ENCODE measurements at regions not wholly inside any gene's neighbourhood (a gene's known extent, or its start where the extent isn't known, plus 50 kb on each side); places are given as distances from the start of the nearest gene placed in this dataset.

- Histone ChIP-seq H3K36me3 (ENCODE audit: control insufficient read depth in 4 of 4, insufficient read depth in 4 of 4, low read length in 4 of 4) (no peaks in the 10 kb centered on the region), H3K27ac (ENCODE audit: low read depth in 1 of 2, low read length in 1 of 2) (no peak overlapping the region), H3K9me3 (ENCODE audit: control insufficient read depth in 4 of 4, insufficient read depth in 3 of 4, low read length in 3 of 4) (peaks cover 0 to 9% (median 4%) of the 10 kb centered on the region in 4 donors), H3K4me3 (no peak overlapping the region), H3K9ac (ENCODE audit: insufficient read depth in 1 of 2, low read length in 2 of 2) (no peak overlapping the region), H3K27me3 (ENCODE audit: control insufficient read depth in 3 of 3, insufficient read depth in 3 of 3, low read length in 2 of 3) (no peaks in the 10 kb centered on the region), H3K4me1 (ENCODE audit: control insufficient read depth in 5 of 5, insufficient read depth in 5 of 5, low read length in 5 of 5) (peaks cover 0 to 9% (median 0%) of the 10 kb centered on the region in 5 donors)
- 95 to 96% methylated on average over 10 of the region's 10 CpGs for WGBS, 2 donors
- no peak for TF ChIP-seq CTCF (IDR thresholded peaks at IDR 0.05; ENCODE audit: control extremely low read depth, extremely low read depth)
- DNase-seq = no peak
- no peak for ATAC-seq (ENCODE audit: insufficient read depth, low FRiP score)
Observed at GRCh38 chr2:236820763-236821344, 251.2 kb downstream of the ACKR3 start.

GRCh38 chr2:236823041-236823629 lies 253.5 kb downstream of the ACKR3 start:
- DNase-seq (no peak), ATAC-seq (ENCODE audit: insufficient read depth, low FRiP score) (no peak)
- Histone ChIP-seq H3K27me3 (ENCODE audit: control insufficient read depth in 3 of 3, insufficient read depth in 3 of 3, low read length in 2 of 3) (no peaks in the 10 kb centered on the region), H3K27ac (ENCODE audit: low read depth in 1 of 2, low read length in 1 of 2) (no peak overlapping the region), H3K9me3 (ENCODE audit: control insufficient read depth in 4 of 4, insufficient read depth in 3 of 4, low read length in 3 of 4) (peaks cover 0 to 9% (median 3%) of the 10 kb centered on the region in 4 donors), H3K36me3 (ENCODE audit: control insufficient read depth in 4 of 4, insufficient read depth in 4 of 4, low read length in 4 of 4) (no peaks in the 10 kb centered on the region), H3K4me1 (ENCODE audit: control insufficient read depth in 5 of 5, insufficient read depth in 5 of 5, low read length in 5 of 5) (peaks cover 0 to 9% (median 0%) of the 10 kb centered on the region in 5 donors), H3K9ac (ENCODE audit: insufficient read depth in 1 of 2, low read length in 2 of 2) (no peak overlapping the region), H3K4me3 (no peak overlapping the region)
- WGBS, 2 donors = 94 to 97% methylated on average over 16 of the region's 16 CpGs
- TF ChIP-seq CTCF (IDR thresholded peaks at IDR 0.05; ENCODE audit: control extremely low read depth, extremely low read depth) = no peak

GRCh38 chr2:236823963-236824362 lies 254.3 kb downstream of the ACKR3 start:
- 72 to 77% methylated on average over 4 of the region's 4 CpGs for WGBS, 2 donors
- Histone ChIP-seq H3K4me1 (ENCODE audit: control insufficient read depth in 5 of 5, insufficient read depth in 5 of 5, low read length in 5 of 5) (peaks cover 0 to 7% (median 0%) of the 10 kb centered on the region in 5 donors), H3K9me3 (ENCODE audit: control insufficient read depth in 4 of 4, insufficient read depth in 3 of 4, low read length in 3 of 4) (peaks cover 0 to 9% (median 3%) of the 10 kb centered on the region in 4 donors), H3K27ac (ENCODE audit: low read depth in 1 of 2, low read length in 1 of 2) (no peak overlapping the region), H3K36me3 (ENCODE audit: control insufficient read depth in 4 of 4, insufficient read depth in 4 of 4, low read length in 4 of 4) (no peaks in the 10 kb centered on the region), H3K9ac (ENCODE audit: insufficient read depth in 1 of 2, low read length in 2 of 2) (no peak overlapping the region), H3K27me3 (ENCODE audit: control insufficient read depth in 3 of 3, insufficient read depth in 3 of 3, low read length in 2 of 3) (no peaks in the 10 kb centered on the region), H3K4me3 (no peak overlapping the region)
- no peak for DNase-seq
- no peak for TF ChIP-seq CTCF (IDR thresholded peaks at IDR 0.05; ENCODE audit: control extremely low read depth, extremely low read depth)
- ATAC-seq (ENCODE audit: insufficient read depth, low FRiP score) = no peak
